GM19240 (cell line): ENCODE measurements at regions not wholly inside any gene's neighbourhood (a gene's known extent, or its start where the extent isn't known, plus 50 kb on each side); places are given as distances from the start of the nearest gene placed in this dataset.

ENCODE experiments used
- DNase-seq: peaks from one replicate; pipeline ENCODE4 v3.0.0; 2011; ENCODE audit warnings: low spot score; ENCODE audit not compliant: insufficient read length

- DNase-seq, result no peak
Observed at GRCh38 chr6:19034986-19035385, 647.8 kb downstream of the RNF144B start.

- no peak for DNase-seq
Observed at GRCh38 chr6:19035461-19036195, 648.5 kb downstream of the RNF144B start.

DNA sequence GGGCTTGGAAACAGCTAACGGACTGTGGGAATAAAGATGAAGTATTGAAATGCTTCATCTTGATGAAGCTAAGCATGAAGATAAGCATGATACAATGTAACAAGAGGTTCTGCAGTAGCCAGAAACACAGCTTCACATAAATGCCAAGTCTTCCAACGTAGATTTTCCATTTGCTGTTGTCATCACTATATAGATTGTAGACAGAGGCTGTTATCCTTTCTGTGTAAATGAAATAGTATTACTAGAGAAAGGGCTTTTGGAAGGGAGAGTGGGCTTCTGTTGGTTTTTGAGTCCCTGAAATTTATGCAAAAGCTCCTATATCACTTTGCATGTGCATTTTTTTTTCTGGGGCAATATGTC is 649.0 kb downstream of the RNF144B start:
- DNase-seq, result no peak

DNA sequence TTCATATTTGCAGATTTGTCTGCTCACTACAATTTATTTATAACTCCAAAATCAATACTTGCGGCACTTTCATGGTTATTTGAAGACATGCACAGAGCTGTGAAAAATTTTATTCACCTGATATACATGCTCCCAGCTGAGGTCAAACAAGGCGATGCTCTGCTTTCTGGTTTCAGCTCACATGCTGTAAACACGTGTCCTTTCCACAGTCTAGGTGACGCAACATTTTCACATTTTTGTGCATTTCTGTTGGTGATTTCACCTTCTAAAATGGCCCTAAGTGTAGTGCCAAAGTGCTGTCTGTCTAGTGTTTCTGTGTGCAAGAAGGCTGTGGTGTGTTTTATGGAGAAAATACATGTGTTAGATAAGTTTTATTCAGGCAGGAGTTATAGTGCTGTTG is 650.5 kb downstream of the RNF144B start:
- no peak for DNase-seq

DNA sequence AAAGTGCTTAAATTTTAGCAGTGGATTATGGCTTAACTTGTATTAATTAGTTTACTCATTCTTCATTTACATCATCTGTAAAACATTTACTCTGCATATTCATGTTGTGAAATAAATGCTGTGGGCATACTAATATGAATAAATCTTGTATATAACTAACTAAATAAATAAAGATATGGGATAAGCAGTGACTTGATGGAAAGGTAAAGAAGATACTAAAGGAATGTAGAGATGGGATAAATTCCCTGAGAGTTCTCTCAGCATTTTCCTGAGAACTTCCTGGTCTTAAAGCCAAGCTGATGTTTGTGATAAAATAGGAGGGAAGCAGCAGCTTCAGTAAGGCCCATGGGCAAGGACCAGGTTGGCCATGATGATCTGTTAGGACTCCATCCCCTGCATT is 652.1 kb downstream of the RNF144B start:
- DNase-seq, result no peak

DNA sequence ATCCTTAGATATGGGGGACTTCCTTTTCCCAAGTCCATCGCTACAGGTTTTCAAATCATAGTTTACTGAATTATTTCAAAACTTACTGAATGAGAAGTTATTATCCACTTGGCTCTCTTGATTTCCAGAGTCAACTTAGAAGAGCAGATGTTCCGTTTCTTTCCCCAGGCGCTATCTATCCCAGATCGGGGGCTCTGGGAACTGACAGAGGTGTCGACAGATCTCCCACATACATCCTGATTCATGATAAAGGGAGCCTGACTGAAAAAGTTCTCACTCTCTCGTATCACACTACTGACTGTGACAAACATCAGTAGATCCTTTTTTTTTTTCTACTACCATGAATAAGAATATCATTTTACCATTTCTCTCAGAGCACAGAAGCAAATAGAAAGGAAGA is 654.8 kb downstream of the RNF144B start:
- no peak for DNase-seq

- no peak for DNase-seq
Observed at GRCh38 chr6:19042420-19042819, 655.3 kb downstream of the RNF144B start.

GRCh38 chr6:19050765-19051164 is 663.6 kb downstream of the RNF144B start:
- no peak for DNase-seq

DNA sequence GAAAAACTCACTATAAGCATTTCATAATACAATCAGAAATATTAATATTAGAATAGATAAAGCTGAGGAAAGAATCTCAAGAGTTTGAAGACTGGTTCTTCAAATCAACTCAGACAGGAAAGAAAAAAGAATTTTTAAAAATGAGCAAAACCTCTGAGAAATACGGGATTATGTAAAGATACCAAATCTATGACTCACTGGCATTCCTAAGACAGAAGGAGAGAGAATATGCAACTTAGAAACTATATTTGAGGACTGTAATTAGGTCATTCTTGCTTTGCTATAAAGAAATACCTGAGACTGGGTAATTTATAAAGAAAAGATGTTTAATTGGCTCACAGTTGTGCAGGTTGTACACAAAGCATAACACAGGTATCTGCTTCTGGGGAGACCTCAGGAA is 665.1 kb downstream of the RNF144B start:
- DNase-seq, result no peak

DNA sequence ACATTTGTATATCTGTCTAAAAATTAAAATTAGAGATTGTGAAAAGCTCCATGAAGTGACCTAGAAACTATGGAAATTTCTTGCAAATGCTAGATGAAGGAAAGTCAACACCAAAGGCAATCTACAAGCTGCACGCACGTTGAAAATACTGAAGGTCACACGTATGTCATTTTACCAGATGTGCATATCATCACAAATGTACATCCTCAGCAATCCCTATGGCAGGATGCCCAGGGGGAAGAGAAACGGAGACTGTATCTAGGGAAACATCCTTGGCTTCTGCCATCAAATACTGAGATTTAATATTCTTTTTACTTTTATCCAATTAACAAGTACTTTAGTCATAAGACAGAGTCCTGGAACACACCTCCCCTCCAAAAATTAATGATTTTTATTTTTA is 672.0 kb downstream of the RNF144B start:
- no peak for DNase-seq

GRCh38 chr6:19067165-19067564 is 680.0 kb downstream of the RNF144B start:
- no peak for DNase-seq

GRCh38 chr6:19070520-19070919 is 683.4 kb downstream of the RNF144B start:
- DNase-seq, result no peak

DNA sequence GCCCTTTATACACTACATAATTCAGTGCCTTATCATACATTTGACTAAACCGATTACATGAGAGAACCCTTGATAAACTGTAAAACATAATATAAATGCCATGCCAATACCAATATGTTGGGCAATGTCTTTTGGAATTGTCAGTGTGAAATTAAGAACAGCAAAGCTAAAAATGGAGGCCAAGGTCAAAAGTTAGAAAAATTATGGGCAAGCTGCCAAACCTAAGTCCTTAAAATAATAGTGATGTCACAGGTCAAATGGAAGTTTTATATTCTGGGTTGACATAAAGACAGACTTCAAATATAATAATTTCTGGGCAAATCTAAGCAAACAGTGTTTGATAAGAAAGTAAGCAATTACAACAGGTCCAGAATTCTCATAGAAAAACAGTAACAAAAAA is 696.7 kb downstream of the RNF144B start:
- DNase-seq, result no peak

DNA sequence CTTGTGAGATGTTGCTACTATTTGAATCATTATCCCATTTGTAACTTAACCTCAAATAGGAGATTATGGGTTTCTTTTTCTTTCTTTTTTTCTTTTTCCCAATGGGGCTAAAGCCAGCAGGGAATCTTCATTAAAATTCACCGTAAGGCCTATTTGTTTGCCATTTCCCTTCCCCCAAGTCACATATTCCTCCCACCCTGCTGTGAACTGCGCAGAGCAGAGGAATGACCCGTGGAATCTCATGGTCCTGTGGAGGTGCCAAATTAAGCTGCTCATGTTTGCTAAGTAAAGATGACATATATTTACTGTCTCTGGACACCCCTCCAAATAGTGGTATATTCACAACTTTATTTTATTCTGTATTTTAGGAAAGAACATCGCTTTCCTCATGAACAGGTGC is 699.3 kb downstream of the RNF144B start:
- no peak for DNase-seq

DNA sequence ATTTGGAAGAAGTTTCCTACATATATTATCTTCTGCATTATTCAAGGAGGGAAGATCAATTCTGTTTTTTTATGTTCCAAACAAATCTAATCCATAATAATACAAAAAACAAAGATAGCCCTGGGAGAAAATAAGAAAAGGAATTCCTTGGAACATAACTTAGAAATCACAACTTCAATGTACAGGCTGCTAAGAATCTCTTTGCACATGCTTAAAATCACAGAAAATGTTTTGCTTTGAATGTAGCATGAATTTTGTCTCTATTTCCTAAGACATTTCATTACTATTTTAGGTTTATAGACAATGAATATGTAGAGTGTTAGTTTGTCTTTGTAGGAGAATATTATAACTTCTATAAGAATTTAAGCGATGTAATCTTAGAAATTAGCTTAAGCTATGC is 700.1 kb downstream of the RNF144B start:
- DNase-seq, result no peak

DNA sequence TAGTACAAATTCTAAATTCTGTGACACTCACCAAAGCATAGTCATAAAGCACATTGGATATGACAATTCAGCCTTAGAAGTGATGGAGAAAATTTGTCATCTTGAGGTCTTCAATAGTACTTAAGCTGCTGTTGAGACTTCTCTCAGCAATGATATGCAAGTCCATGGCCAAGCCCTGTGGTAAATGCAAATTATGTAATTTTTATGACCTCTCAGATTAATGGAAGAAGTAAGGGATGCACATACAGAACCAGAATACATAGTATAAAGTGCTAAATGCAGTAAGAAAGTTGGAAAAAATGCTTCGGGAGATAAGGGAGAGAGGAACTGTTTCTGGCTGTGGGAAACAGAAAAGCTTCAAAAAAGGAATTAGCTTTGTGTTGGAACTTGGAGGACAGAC is 700.7 kb downstream of the RNF144B start:
- DNase-seq, result no peak

GRCh38 chr6:19100752-19101151 is 713.6 kb downstream of the RNF144B start:
- DNase-seq, result no peak

- no peak for DNase-seq
Observed at GRCh38 chr6:19102936-19103335, 715.8 kb downstream of the RNF144B start.

DNA sequence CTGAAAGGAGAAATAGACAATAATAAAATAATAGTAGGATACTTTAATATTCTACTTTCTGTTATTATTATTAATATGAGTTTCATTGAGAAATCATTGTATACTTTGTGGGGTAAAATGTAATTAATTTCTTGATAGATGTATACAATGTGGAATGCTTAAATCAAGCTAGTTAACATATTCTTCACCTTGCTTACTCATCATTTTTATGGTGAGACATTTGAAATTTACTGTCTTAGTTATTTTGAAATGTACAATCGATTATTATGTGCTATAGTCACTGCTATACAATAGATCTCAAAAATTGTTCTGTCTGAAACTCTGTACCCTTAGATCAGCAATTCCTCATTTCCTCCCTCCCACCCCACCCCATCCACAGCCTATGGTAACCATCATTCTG is 720.3 kb downstream of the RNF144B start:
- DNase-seq, result no peak

DNA sequence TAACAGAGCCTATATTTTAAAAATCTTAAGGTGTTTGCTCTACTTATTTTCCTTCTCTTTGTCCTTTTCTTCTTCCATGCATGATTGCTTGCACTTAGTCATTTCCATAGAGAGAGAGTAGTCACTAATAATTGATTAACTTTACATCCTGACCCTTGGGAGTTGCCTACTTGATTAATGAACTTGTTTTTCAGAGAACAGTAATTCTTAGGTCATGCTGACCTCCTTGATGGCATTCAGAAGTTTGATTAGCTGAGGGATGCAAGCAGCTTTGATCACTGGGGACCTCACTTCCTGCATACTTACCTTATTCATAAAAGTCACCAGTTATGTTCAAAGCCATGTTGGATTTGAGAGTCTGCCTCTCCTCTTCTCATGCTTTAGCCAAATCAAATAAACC is 715.6 kb upstream of the ID4 start:
- no peak for DNase-seq

DNA sequence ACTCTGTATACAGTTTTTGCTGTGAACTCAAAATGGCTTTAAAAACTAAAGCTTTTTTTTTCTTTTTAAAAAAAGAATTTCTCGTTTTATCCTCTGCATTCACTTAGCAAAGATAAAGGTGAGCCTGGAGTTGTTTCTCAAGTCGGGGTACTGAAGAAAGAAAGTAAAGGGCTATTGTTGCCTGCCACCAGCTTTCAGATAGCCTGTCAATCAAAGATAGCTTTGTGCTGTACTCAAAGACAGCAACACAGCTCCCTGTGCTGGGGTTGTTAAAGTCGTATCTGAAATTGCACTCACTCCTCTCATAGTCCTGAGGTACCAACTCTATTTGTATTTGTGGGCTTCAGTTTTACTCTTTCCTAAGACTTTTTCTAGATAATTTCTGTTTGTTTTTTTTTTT is 710.1 kb upstream of the ID4 start:
- DNase-seq, result no peak

GRCh38 chr6:19128701-19129100 is 708.5 kb upstream of the ID4 start:
- no peak for DNase-seq

- DNase-seq, result no peak
Observed at GRCh38 chr6:19135706-19136105, 701.5 kb upstream of the ID4 start.

DNA sequence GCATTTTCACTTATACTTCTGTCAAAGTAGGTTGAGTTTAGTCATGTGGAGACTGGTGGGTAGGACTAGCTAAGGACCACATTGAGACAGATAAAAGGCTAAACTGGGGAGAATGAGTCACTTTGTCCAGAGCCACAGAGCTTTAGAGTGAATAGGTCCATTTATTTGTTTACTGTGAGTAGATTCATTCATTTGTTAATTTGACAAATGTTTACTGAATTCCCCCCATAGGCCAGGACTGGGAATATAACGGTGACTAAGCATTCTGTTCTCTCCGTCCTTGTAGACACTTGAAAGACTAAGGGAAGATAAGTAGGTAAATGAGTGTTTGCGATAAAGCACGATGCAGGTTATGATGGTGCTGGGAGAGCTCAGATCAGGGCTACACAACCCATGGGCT is 699.7 kb upstream of the ID4 start:
- no peak for DNase-seq
